Omental fat pad (tissue), 3 donors: ENCODE measurements at regions not wholly inside any gene's neighbourhood (a gene's known extent, or its start where the extent isn't known, plus 50 kb on each side); places are given as distances from the start of the nearest gene placed in this dataset.
"Not testable (repeated sequence)": the region's sequence is repeated elsewhere in the genome, so short reads cannot be mapped to it uniquely, and the experiment has no call there.

ENCODE experiments used
- ATAC-seq: fragments of 150-250 bp; one replicate; pipeline ENCODE4 v1.9.1; 2016; ENCODE audit warnings: mild to moderate bottlenecking, moderate library complexity; ENCODE audit not compliant: low FRiP score
- DNase-seq: peaks from one replicate; pipeline ENCODE4 v3.0.0-alpha.2; 2019; ENCODE audit warnings: low spot score
- CTCF ChIP-seq, 3 donors: fragments of 450-650 bp; IDR thresholded peaks; one replicate each; pipeline ENCODE4 v1.5.1; 2016 to 2017; ENCODE audit warnings: antibody characterized with exemption in 3 of 3, mild to moderate bottlenecking in 3 of 3, moderate library complexity in 2 of 3

GRCh38 chrX:13448941-13449340 is 120.5 kb upstream of the EGFL6 start:
- ATAC-seq, result no peak
- no peak for DNase-seq
- TF ChIP-seq CTCF (IDR thresholded peaks at IDR 0.05), result no peak

- not testable (repeated sequence) for ATAC-seq, DNase-seq
These were observed 121.8 kb upstream of the ATXN3L start for GRCh38 chrX:13441608-13442007.

GRCh38 chrX:13440176-13440575 is 120.3 kb upstream of the ATXN3L start:
- DNase-seq, result no peak
- TF ChIP-seq CTCF (IDR thresholded peaks at IDR 0.05), result no peak
- ATAC-seq, result no peak

- no peak for ATAC-seq
- no peak for TF ChIP-seq CTCF (IDR thresholded peaks at IDR 0.05)
- no peak for DNase-seq
These were observed 113.4 kb upstream of the ATXN3L start for GRCh38 chrX:13433298-13433605.

GRCh38 chrX:13432414-13433297 is 112.8 kb upstream of the ATXN3L start:
- no peak for TF ChIP-seq CTCF (IDR thresholded peaks at IDR 0.05)
- ATAC-seq, result peak; percentile 76
- DNase-seq, result no peak

- DNase-seq, result no peak
- no peak for TF ChIP-seq CTCF (IDR thresholded peaks at IDR 0.05)
- no peak for ATAC-seq
These were observed 110.4 kb upstream of the ATXN3L start for GRCh38 chrX:13430136-13430827.

- no peak for TF ChIP-seq CTCF (IDR thresholded peaks at IDR 0.05)
- peak; percentile 21 for ATAC-seq
- DNase-seq, result no peak
These were observed 108.4 kb upstream of the ATXN3L start for GRCh38 chrX:13428053-13428786.
